ENCODE measurements at regions not wholly inside any gene's neighbourhood (a gene's known extent, or its start where the extent isn't known, plus 50 kb on each side); places are given as distances from the start of the nearest gene placed in this dataset.

DNA sequence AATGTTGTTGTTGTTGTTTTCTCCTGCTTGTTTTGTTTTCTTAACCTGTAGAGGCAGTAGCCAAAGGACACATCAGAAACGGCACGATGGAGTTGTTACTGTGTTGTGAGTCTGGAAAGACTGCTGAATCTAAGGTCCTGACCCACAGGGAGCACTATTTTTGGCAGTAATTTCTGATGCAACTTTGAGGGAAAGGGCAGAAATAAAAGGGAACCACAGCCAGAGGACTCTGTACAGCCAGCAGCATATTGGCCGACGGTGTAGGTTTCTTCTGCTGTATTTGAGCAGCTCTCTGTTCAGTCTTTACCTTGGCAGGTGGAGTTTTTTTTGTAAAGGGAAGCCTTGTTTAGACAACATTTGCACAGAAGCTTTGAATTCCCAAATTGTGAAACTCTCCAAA lies 203.0 kb upstream of the GPR101 start:
- no peak for TF ChIP-seq POLR2AphosphoS5 (IDR thresholded peaks at IDR 0.05; ENCODE audit: borderline replicate concordance, low read depth, low read length)
- no peak for TF ChIP-seq EZH2 (IDR thresholded peaks at IDR 0.05)
- no peak for TF ChIP-seq FOXP2 (optimal IDR thresholded peaks at IDR 0.05; ENCODE audit: control extremely low read depth, extremely low read length, insufficient read depth)

Measured in SK-N-MC (cell line).